ENCODE measurements at regions not wholly inside any gene's neighbourhood (a gene's known extent, or its start where the extent isn't known, plus 50 kb on each side); places are given as distances from the start of the nearest gene placed in this dataset.

DNA sequence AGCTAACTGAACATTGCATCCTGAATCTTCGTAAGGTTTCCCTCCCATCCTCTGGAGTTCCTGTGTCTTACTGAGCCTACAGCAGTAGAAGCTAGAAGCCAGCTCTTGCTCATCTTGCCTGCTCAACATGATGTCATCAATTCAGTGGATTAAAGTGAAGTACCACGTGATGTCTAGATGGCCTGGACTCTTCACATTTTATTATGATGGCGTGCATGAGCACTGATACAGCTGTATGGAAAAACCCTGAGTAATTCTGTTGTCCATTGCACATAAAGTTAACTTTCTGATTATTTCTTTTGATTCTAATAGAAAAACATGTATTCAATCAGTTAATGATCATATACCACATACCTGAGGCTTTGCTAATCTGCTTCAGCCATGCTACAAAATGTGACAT lies 2387.7 kb upstream of the TENM3 start:
- Histone ChIP-seq H2AFZ (ENCODE audit: low read length) (no peak overlapping the region), H3K4me1 (ENCODE audit: insufficient read depth, low read length) (no peaks in the 10 kb centered on the region), H3K9me3 (ENCODE audit: low read length) (no peaks in the 10 kb centered on the region), H3K27me3 (ENCODE audit: control insufficient read depth in 1 of 2, insufficient read depth in 2 of 2, low read length in 2 of 2) (no peaks in the 10 kb centered on the region), H3K36me3 (replicated peaks in 1 of 2; ENCODE audit: control insufficient read depth in 1 of 2, insufficient read depth in 2 of 2, low read length in 2 of 2) (no peaks in the 10 kb centered on the region), H3K4me2 (ENCODE audit: low read depth, low read length) (no peak overlapping the region), H3K79me2 (ENCODE audit: insufficient read depth, low read length) (no peaks in the 10 kb centered on the region), H4K20me1 (ENCODE audit: insufficient read depth, low read length) (no peaks in the 10 kb centered on the region), H3K4me3 (replicated peaks in 1 of 3; ENCODE audit: insufficient read depth in 1 of 3, low read depth in 2 of 3, low read length in 3 of 3) (no peak overlapping the region), H3K27ac (ENCODE audit: extremely low read length, insufficient read depth, low read length) (no peak overlapping the region), H3K9ac (ENCODE audit: insufficient read depth, low read depth, low read length) (no peak overlapping the region)
- TF ChIP-seq ATF7 (IDR thresholded peaks at IDR 0.05), result peak; percentile 32; the same call in 1 of the 2 replicates
- no peak for TF ChIP-seq ATF7 (CRISPR knock-in tag; IDR thresholded peaks at IDR 0.05)
- TF ChIP-seq, protein P1, sequence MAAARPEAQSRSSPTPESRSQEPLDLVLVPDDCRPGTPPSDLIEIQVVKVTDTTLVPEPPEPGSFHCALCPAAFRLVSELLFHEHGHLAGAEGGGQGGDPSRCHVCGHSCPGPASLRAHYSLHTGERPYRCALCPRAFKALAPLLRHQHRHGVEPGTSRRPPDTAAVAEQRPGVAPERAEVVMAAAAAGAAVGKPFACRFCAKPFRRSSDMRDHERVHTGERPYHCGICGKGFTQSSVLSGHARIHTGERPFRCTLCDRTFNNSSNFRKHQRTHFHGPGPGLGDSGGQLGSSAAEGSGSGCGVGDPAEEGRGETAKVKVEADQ (CRISPR knock-in tag; IDR thresholded peaks at IDR 0.05; ENCODE audit: borderline replicate concordance), result no peak
- POLR2A ChIA-PET, result no interaction called here
- ATAC-seq (no peak), FAIRE-seq (no peak), DNase-seq (ENCODE audit: low spot score) (no peak)
- CTCF ChIA-PET (ENCODE audit: low intra/inter-chr PET ratio, low total read pairs), result no interaction called here
- intact Hi-C loops (cut with micrococcal nuclease; ENCODE audit: unreplicated experiment), result no loop called here
- BruUV-seq (replicated peaks), result no TSS peak
- in situ Hi-C loops (cut with HindIII; ENCODE audit: extremely low pct_ligation_motif_present, low pct_unique_long_range_greater_than_20kb), result no loop called here
- WGBS (ENCODE audit: low lambda C conversion rate), result 6% methylated on average over 3 of the region's 3 CpGs

DNA sequence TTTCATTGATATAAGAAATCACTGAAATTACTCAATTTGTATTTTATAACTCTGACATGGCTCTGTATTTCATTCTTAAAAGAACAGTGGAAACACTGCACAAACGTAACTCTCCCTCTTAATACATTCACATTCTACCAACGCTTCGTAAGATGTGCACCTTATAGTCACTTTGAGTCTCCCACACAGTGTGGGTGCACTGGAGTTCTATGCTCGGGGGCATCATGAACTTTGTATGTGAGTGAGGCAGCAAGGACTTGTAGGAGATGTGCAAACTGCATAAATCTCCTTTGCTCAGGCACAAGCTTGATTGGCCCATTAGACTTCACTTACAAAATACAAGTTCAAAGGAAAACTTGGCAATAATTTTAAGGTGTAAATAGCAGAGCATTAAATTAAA lies 2385.0 kb upstream of the TENM3 start:
- ChIA-PET POLR2A (no interaction called here), CTCF (ENCODE audit: low intra/inter-chr PET ratio, low total read pairs) (no interaction called here)
- Histone ChIP-seq H3K36me3 (replicated peaks in 1 of 2; ENCODE audit: control insufficient read depth in 1 of 2, insufficient read depth in 2 of 2, low read length in 2 of 2) (no peaks in the 10 kb centered on the region), H3K27me3 (ENCODE audit: control insufficient read depth in 1 of 2, insufficient read depth in 2 of 2, low read length in 2 of 2) (no peaks in the 10 kb centered on the region), H3K79me2 (ENCODE audit: insufficient read depth, low read length) (no peaks in the 10 kb centered on the region), H3K4me2 (ENCODE audit: low read depth, low read length) (no peak overlapping the region), H3K27ac (ENCODE audit: extremely low read length, insufficient read depth, low read length) (no peak overlapping the region), H3K4me3 (replicated peaks in 1 of 3; ENCODE audit: insufficient read depth in 1 of 3, low read depth in 2 of 3, low read length in 3 of 3) (no peak overlapping the region), H4K20me1 (ENCODE audit: insufficient read depth, low read length) (no peaks in the 10 kb centered on the region), H2AFZ (ENCODE audit: low read length) (no peak overlapping the region), H3K9ac (ENCODE audit: insufficient read depth, low read depth, low read length) (no peak overlapping the region), H3K9me3 (ENCODE audit: low read length) (no peaks in the 10 kb centered on the region), H3K4me1 (ENCODE audit: insufficient read depth, low read length) (no peaks in the 10 kb centered on the region)
- WGBS (ENCODE audit: low lambda C conversion rate), result 0% methylated on average over 4 of the region's 4 CpGs
- intact Hi-C loops (cut with micrococcal nuclease; ENCODE audit: unreplicated experiment), result no loop called here
- BruUV-seq (replicated peaks), result no TSS peak
- FAIRE-seq (no peak), DNase-seq (ENCODE audit: low spot score) (no peak), ATAC-seq (no peak)
- in situ Hi-C loops (cut with HindIII; ENCODE audit: extremely low pct_ligation_motif_present, low pct_unique_long_range_greater_than_20kb), result no loop called here
- TF ChIP-seq, protein P2, sequence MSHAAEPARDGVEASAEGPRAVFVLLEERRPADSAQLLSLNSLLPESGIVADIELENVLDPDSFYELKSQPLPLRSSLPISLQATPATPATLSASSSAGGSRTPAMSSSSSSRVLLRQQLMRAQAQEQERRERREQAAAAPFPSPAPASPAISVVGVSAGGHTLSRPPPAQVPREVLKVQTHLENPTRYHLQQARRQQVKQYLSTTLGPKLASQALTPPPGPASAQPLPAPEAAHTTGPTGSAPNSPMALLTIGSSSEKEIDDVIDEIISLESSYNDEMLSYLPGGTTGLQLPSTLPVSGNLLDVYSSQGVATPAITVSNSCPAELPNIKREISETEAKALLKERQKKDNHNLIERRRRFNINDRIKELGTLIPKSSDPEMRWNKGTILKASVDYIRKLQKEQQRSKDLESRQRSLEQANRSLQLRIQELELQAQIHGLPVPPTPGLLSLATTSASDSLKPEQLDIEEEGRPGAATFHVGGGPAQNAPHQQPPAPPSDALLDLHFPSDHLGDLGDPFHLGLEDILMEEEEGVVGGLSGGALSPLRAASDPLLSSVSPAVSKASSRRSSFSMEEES (CRISPR knock-in tag; IDR thresholded peaks at IDR 0.05), result no peak
- TF ChIP-seq, protein P3, sequence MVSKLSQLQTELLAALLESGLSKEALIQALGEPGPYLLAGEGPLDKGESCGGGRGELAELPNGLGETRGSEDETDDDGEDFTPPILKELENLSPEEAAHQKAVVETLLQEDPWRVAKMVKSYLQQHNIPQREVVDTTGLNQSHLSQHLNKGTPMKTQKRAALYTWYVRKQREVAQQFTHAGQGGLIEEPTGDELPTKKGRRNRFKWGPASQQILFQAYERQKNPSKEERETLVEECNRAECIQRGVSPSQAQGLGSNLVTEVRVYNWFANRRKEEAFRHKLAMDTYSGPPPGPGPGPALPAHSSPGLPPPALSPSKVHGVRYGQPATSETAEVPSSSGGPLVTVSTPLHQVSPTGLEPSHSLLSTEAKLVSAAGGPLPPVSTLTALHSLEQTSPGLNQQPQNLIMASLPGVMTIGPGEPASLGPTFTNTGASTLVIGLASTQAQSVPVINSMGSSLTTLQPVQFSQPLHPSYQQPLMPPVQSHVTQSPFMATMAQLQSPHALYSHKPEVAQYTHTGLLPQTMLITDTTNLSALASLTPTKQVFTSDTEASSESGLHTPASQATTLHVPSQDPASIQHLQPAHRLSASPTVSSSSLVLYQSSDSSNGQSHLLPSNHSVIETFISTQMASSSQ (IDR thresholded peaks at IDR 0.05; ENCODE audit: low read depth), result no peak
- TF ChIP-seq, protein P3 (CRISPR knock-in tag; IDR thresholded peaks at IDR 0.05; ENCODE audit: borderline replicate concordance), result no peak

Measured in HepG2 (cell line).